HFF-Myc (cell line): ENCODE measurements at regions not wholly inside any gene's neighbourhood (a gene's known extent, or its start where the extent isn't known, plus 50 kb on each side); places are given as distances from the start of the nearest gene placed in this dataset.

Experiments
- DNase-seq: peaks from one replicate; pipeline ENCODE4 v3.0.0-alpha.2; 2011; ENCODE audit warnings: low read depth; ENCODE audit errors: extremely low read depth
- H3K4me3 ChIP-seq: replicated peaks from 2 replicates; pipeline ENCODE4 v1.5.1; 2011; ENCODE audit warnings: low read depth, mild to moderate bottlenecking, control low read depth, low read length
- CTCF ChIP-seq: IDR thresholded peaks from 2 replicates; pipeline ENCODE4 v1.5.1; 2012; ENCODE audit warnings: mild to moderate bottlenecking, low read depth, low read length, control low read depth; ENCODE audit errors: missing control alignments

- no peak for DNase-seq
- no peak for TF ChIP-seq CTCF
- H3K4me3 ChIP-seq = no peak overlapping the region
These were observed 1686.4 kb downstream of the GRIK2 start for GRCh38 chr6:103079867-103080266.

- no peak for DNase-seq
- no peak overlapping the region for H3K4me3 ChIP-seq
- no peak for TF ChIP-seq CTCF
These were observed 1668.6 kb downstream of the GRIK2 start for GRCh38 chr6:103062136-103062535.

GRCh38 chr6:103047567-103047966 is 1654.1 kb downstream of the GRIK2 start:
- no peak overlapping the region for H3K4me3 ChIP-seq
- TF ChIP-seq CTCF = no peak
- no peak for DNase-seq

- TF ChIP-seq CTCF = no peak
- DNase-seq = no peak
- no peak overlapping the region for H3K4me3 ChIP-seq
These were observed 1648.8 kb downstream of the GRIK2 start for GRCh38 chr6:103042336-103042735.

GRCh38 chr6:103036846-103037245 is 1643.3 kb downstream of the GRIK2 start:
- no peak overlapping the region for H3K4me3 ChIP-seq
- no peak for TF ChIP-seq CTCF
- DNase-seq = no peak

- no peak for DNase-seq
- no peak overlapping the region for H3K4me3 ChIP-seq
- no peak for TF ChIP-seq CTCF
These were observed 1633.9 kb downstream of the GRIK2 start for GRCh38 chr6:103027271-103027931.

- TF ChIP-seq CTCF = no peak
- no peak overlapping the region for H3K4me3 ChIP-seq
- DNase-seq = no peak
These were observed 1624.9 kb downstream of the GRIK2 start for GRCh38 chr6:103018426-103018825.
